AG09309 (cell line): ENCODE measurements at regions not wholly inside any gene's neighbourhood (a gene's known extent, or its start where the extent isn't known, plus 50 kb on each side); places are given as distances from the start of the nearest gene placed in this dataset.

ENCODE experiments used
- DNase-seq: peaks from one replicate; pipeline ENCODE4 v3.0.0-alpha.2; 2010; ENCODE audit warnings: low read depth
- H3K4me3 ChIP-seq: 2 replicates; pipeline ENCODE4 v1.5.1; 2011; ENCODE audit warnings: mild to moderate bottlenecking, low read depth, low read length, moderate library complexity; ENCODE audit not compliant: control insufficient read depth
- TF ChIP-seq, protein P1 (sequence below): IDR thresholded peaks from 2 replicates; pipeline ENCODE4 v1.5.1; 2011; ENCODE audit warnings: mild to moderate bottlenecking, low read depth, low read length, inconsistent platforms; ENCODE audit not compliant: insufficient read depth, control insufficient read depth; ENCODE audit errors: missing control alignments

DNA sequence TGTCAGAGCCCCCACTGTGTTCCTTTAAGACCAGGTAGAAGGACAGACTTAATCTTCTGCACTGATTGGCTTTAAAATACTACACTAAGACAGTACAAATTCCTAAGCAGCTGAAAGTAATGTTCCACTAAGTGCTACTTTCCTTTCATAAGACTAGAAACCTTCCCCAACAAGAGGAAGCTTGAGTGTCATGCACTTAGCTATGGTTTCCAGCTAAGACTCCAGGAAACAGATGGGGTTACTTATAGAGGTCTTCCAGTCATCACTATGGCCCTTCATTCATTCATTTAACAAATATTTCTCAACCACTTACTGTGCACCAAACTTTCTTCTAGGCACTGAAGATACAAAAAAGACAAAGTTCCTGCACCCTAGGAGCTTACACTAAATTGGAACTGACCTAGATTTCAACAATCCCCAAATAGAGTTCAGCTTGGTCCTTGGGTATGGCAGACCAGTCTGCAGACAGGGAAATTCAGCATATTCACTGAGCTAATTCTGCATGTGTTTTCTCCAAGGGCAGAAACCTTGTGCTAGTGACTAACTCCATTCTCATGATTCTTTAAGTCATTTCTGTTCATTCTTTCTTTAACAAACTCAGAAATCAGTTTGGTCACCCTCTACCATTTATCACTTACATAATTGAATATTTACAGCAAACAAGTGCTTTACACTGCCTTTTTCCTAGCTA is 178.4 kb upstream of the MTNR1B start:
- no peak overlapping the region for H3K4me3 ChIP-seq
- DNase-seq: no peak
- TF ChIP-seq, protein P1, sequence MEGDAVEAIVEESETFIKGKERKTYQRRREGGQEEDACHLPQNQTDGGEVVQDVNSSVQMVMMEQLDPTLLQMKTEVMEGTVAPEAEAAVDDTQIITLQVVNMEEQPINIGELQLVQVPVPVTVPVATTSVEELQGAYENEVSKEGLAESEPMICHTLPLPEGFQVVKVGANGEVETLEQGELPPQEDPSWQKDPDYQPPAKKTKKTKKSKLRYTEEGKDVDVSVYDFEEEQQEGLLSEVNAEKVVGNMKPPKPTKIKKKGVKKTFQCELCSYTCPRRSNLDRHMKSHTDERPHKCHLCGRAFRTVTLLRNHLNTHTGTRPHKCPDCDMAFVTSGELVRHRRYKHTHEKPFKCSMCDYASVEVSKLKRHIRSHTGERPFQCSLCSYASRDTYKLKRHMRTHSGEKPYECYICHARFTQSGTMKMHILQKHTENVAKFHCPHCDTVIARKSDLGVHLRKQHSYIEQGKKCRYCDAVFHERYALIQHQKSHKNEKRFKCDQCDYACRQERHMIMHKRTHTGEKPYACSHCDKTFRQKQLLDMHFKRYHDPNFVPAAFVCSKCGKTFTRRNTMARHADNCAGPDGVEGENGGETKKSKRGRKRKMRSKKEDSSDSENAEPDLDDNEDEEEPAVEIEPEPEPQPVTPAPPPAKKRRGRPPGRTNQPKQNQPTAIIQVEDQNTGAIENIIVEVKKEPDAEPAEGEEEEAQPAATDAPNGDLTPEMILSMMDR: no peak

DNA sequence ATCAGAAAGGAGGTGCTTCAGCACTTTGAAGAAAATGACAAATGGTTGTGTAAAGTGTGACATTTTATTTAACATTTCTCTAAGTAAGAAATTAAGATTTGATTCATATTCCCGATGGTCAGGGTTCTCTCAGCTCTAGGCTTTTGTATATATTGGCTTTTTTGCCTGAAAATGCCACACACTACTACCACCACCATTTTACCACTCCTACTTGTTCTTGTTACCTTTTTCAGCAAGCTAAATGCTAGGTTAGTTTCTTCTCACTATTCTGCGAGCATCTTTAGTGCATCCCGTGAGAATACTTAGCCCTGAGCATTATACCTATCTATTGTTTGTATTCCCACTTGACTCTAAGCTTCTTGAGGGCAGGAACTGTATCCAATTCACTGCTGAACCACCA is 177.6 kb upstream of the MTNR1B start:
- no peak overlapping the region for H3K4me3 ChIP-seq
- no peak for DNase-seq
- TF ChIP-seq, protein P1: no peak

DNA sequence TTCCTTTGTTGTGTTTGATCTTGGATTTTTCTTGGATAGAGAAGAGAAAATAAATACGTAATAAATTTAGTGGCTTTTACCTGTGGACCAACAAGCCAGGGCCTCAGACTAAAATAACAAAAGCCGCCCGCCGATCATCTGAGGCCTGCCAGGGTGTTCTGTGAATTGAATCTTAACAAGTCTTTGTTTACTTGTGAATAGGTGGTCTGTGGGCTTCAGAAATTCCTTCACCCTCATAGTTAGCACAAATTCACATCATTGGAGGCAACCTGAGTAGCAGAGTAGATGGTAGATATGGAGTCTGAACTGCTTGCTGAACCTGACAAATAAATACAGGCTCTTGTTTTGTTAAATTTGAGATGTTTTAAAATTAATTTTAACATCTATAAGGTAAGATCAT is 176.3 kb upstream of the MTNR1B start:
- DNase-seq: no peak
- TF ChIP-seq, protein P1: no peak
- H3K4me3 ChIP-seq: no peak overlapping the region

DNA sequence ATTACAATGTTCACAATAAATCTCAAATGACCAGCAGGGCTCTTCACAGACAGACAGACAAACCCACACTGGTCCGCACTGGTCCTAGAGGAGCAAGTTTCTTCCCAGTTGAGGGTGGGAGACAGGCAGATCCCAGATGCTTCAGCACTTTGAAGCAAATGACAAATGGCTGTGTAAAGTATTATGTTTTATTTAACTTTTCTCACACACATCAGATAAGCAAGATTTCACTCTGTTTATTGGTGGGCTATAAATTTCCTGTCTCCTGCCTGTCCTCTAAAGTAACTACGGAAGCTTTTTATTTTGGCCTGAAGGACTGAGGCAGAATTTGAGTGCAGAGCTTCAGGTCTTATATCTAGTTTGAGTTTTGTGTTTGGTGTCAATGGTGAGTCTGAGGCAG is 174.7 kb upstream of the MTNR1B start:
- DNase-seq: no peak
- TF ChIP-seq, protein P1: no peak
- no peak overlapping the region for H3K4me3 ChIP-seq

DNA sequence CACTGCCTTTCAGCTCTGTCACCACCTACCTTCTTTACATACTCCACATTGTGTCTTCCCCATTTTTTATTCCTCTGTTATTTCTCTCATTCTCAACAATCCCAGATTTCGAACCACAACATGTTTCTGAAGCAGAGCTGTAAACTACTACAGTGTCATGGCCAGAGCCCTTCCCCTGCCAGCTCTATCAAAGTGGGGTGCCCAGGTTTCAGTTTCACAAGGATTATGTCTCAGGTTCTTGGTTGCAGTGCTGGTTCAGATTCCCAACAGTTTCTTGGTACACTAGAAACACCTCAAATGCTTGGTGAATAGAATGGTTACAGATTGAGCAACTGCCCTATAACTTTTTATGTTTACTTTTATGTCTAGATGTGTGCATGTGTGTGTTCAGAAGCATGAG is 172.7 kb upstream of the MTNR1B start:
- no peak for DNase-seq
- no peak overlapping the region for H3K4me3 ChIP-seq
- TF ChIP-seq, protein P1: no peak

DNA sequence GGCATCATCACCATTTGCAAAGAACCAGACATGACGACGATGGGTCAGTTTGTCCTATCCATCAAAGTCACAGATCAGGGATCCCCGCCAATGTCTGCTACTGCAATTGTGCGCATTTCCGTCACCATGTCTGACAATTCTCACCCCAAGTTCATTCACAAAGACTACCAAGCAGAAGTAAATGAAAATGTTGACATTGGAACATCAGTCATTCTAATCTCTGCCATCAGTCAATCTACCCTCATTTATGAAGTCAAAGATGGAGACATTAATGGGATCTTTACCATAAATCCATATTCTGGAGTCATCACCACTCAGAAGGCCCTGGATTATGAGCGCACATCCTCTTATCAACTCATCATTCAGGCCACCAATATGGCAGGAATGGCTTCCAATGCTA is 171.6 kb upstream of the MTNR1B start:
- no peak for DNase-seq
- TF ChIP-seq, protein P1: no peak
- H3K4me3 ChIP-seq: no peak overlapping the region
